ENCODE measurements at regions not wholly inside any gene's neighbourhood (a gene's known extent, or its start where the extent isn't known, plus 50 kb on each side); places are given as distances from the start of the nearest gene placed in this dataset.

GRCh38 chr12:23098517-23098916 lies 473.5 kb downstream of the ETNK1 start:
- H3K36me3 ChIP-seq (ENCODE audit: control insufficient read depth in 2 of 2, insufficient read depth in 2 of 2, low read length in 1 of 2) = no peaks in the 10 kb centered on the region
- FAIRE-seq = no peak
- H3K4me3 ChIP-seq = no peak overlapping the region
- TF ChIP-seq RB1 (IDR thresholded peaks at IDR 0.05; ENCODE audit: borderline replicate concordance) = no peak
- no peak for TF ChIP-seq BHLHE40 (IDR thresholded peaks at IDR 0.05; ENCODE audit: borderline replicate concordance in 1 of 2, low read depth in 2 of 2, low read length in 1 of 2)
- TF ChIP-seq ATF3 (IDR thresholded peaks at IDR 0.05; ENCODE audit: borderline replicate concordance, extremely low read depth, low read depth, low read length) = no peak
- no peak for TF ChIP-seq BCL3 (IDR thresholded peaks at IDR 0.05; ENCODE audit: borderline replicate concordance, insufficient read depth, low read depth, low read length, poor library complexity, severe bottlenecking)
- TF ChIP-seq ATF2 (IDR thresholded peaks at IDR 0.05; ENCODE audit: low read length) = no peak
- TF ChIP-seq TAF1 (IDR thresholded peaks at IDR 0.05; ENCODE audit: borderline replicate concordance, low read depth, low read length) = no peak
- TF ChIP-seq SMAD5 (IDR thresholded peaks at IDR 0.05; ENCODE audit: low read depth) = no peak
- TF ChIP-seq ESRRA (IDR thresholded peaks at IDR 0.05; ENCODE audit: low read length) = no peak
- no peak for TF ChIP-seq POU2F2 (IDR thresholded peaks at IDR 0.05; ENCODE audit: borderline replicate concordance, low read depth, low read length)
- TF ChIP-seq ZNF274 (IDR thresholded peaks at IDR 0.05; ENCODE audit: insufficient read depth, insufficient read length) = no peak
- no peak for TF ChIP-seq SMC3 (IDR thresholded peaks at IDR 0.05; ENCODE audit: borderline replicate concordance, low read length)
- TF ChIP-seq ZBTB4 (CRISPR knock-in tag; IDR thresholded peaks at IDR 0.05) = no peak
- no peak for TF ChIP-seq MEF2A (IDR thresholded peaks at IDR 0.05; ENCODE audit: insufficient read depth, low read depth, low read length)
- no peak for TF ChIP-seq LARP7 (IDR thresholded peaks at IDR 0.05)
- no peak for TF ChIP-seq MXI1 (IDR thresholded peaks at IDR 0.05; ENCODE audit: low read depth, low read length)
- no peak for TF ChIP-seq NRF1 (conservative IDR thresholded peaks at IDR 0.05; ENCODE audit: low read depth, low read length)
- TF ChIP-seq ZNF207 (IDR thresholded peaks at IDR 0.05; ENCODE audit: borderline replicate concordance) = no peak
- H3K79me2 ChIP-seq (ENCODE audit: control insufficient read depth, insufficient read depth, low read length) = no peaks in the 10 kb centered on the region
- no peak overlapping the region for H3K9ac ChIP-seq (ENCODE audit: control insufficient read depth, insufficient read depth, low read length)
- no TSS peak for BruUV-seq (replicated peaks)
- no peak overlapping the region for H3K27ac ChIP-seq (ENCODE audit: control insufficient read depth, insufficient read depth)
- H2AFZ ChIP-seq (ENCODE audit: control insufficient read depth, low read depth, low read length) = no peak overlapping the region
- no peak overlapping the region for H3K4me2 ChIP-seq (ENCODE audit: control insufficient read depth, insufficient read depth)
- in situ Hi-C loops (cut with MboI) (no loop called here), intact Hi-C loops (cut with micrococcal nuclease; ENCODE audit: unreplicated experiment) (no loop called here)
- ChIA-PET POLR2A (no interaction called here), CTCF (no interaction called here), RAD21 (ENCODE audit: unreplicated experiment) (no interaction called here), SMC1A (ENCODE audit: uncharacterized antibody, unreplicated experiment) (no interaction called here)
- H3K4me1 ChIP-seq (ENCODE audit: control insufficient read depth, insufficient read depth, low read length) = no peaks in the 10 kb centered on the region
- no peak for ATAC-seq
- 0% methylated on average over 3 of the region's 3 CpGs for WGBS (ENCODE audit: insufficient coverage, insufficient replicate concordance, low lambda C conversion rate, missing lambda C conversion rate)
- H3K27me3 ChIP-seq (replicated peaks in 1 of 2; ENCODE audit: control insufficient read depth in 2 of 2, insufficient read depth in 2 of 2, low read length in 1 of 2) = no peaks in the 10 kb centered on the region
- DNase-seq (ENCODE audit: low read depth, low spot score) = no peak
- no peaks in the 10 kb centered on the region for H3K9me3 ChIP-seq (replicated peaks; ENCODE audit: control insufficient read depth, insufficient read depth, low read length)
- no peaks in the 10 kb centered on the region for H4K20me1 ChIP-seq (ENCODE audit: control insufficient read depth, insufficient read depth)
